ENCODE measurements at regions not wholly inside any gene's neighbourhood (a gene's known extent, or its start where the extent isn't known, plus 50 kb on each side); places are given as distances from the start of the nearest gene placed in this dataset.

- TF ChIP-seq TCF4 (CRISPR knock-in tag; IDR thresholded peaks at IDR 0.05; ENCODE audit: borderline replicate concordance) (no peak), TOX (CRISPR knock-in tag; IDR thresholded peaks at IDR 0.05; ENCODE audit: borderline replicate concordance) (no peak), PPARA (CRISPR knock-in tag; IDR thresholded peaks at IDR 0.05; ENCODE audit: borderline replicate concordance) (no peak), ZFP3 (CRISPR knock-in tag; IDR thresholded peaks at IDR 0.05) (no peak), ARNTL (CRISPR knock-in tag; IDR thresholded peaks at IDR 0.05; ENCODE audit: borderline replicate concordance, low read depth) (no peak), RARB (CRISPR knock-in tag; IDR thresholded peaks at IDR 0.05) (no peak), ZNF8 (CRISPR knock-in tag; IDR thresholded peaks at IDR 0.05) (no peak), ESRRG (CRISPR knock-in tag; IDR thresholded peaks at IDR 0.05) (no peak), ZNF565 (CRISPR knock-in tag; conservative IDR thresholded peaks at IDR 0.05; ENCODE audit: low read depth) (no peak), SNAI2 (CRISPR knock-in tag; IDR thresholded peaks at IDR 0.05) (no peak)
- TF ChIP-seq, protein P1, sequence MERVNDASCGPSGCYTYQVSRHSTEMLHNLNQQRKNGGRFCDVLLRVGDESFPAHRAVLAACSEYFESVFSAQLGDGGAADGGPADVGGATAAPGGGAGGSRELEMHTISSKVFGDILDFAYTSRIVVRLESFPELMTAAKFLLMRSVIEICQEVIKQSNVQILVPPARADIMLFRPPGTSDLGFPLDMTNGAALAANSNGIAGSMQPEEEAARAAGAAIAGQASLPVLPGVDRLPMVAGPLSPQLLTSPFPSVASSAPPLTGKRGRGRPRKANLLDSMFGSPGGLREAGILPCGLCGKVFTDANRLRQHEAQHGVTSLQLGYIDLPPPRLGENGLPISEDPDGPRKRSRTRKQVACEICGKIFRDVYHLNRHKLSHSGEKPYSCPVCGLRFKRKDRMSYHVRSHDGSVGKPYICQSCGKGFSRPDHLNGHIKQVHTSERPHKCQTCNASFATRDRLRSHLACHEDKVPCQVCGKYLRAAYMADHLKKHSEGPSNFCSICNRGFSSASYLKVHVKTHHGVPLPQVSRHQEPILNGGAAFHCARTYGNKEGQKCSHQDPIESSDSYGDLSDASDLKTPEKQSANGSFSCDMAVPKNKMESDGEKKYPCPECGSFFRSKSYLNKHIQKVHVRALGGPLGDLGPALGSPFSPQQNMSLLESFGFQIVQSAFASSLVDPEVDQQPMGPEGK (CRISPR knock-in tag; IDR thresholded peaks at IDR 0.05; ENCODE audit: borderline replicate concordance) = no peak
- TF ChIP-seq, protein P2, sequence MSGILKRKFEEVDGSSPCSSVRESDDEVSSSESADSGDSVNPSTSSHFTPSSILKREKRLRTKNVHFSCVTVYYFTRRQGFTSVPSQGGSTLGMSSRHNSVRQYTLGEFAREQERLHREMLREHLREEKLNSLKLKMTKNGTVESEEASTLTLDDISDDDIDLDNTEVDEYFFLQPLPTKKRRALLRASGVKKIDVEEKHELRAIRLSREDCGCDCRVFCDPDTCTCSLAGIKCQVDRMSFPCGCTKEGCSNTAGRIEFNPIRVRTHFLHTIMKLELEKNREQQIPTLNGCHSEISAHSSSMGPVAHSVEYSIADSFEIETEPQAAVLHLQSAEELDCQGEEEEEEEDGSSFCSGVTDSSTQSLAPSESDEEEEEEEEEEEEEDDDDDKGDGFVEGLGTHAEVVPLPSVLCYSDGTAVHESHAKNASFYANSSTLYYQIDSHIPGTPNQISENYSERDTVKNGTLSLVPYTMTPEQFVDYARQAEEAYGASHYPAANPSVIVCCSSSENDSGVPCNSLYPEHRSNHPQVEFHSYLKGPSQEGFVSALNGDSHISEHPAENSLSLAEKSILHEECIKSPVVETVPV (CRISPR knock-in tag; IDR thresholded peaks at IDR 0.05) = no peak
Observed at GRCh38 chr2:47309952-47310800, 58.9 kb upstream of the EPCAM start.
